ENCODE measurements at regions not wholly inside any gene's neighbourhood (a gene's known extent, or its start where the extent isn't known, plus 50 kb on each side); places are given as distances from the start of the nearest gene placed in this dataset.

DNA sequence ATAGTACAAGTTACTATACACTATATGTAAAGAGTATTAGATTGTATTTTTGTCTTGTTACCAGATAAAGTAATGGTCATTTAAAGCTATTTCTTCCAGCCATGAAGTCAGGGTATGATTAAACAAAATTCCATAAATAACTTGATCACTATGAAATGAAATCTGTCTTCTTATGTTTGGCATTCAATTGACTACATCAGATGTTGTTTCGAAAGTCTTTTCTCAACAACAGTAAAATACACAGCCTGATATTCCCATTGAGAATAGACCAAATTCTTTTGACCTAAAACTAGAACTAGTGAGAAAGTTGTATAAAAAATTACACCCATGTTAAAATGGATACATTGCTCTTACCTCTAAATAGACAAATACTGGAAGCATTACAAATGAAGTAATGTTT is 134.6 kb upstream of the ADAMTS5 start:
- in situ Hi-C loops (cut with HindIII; ENCODE audit: low sequenced_read_pairs): no loop called here

DNA sequence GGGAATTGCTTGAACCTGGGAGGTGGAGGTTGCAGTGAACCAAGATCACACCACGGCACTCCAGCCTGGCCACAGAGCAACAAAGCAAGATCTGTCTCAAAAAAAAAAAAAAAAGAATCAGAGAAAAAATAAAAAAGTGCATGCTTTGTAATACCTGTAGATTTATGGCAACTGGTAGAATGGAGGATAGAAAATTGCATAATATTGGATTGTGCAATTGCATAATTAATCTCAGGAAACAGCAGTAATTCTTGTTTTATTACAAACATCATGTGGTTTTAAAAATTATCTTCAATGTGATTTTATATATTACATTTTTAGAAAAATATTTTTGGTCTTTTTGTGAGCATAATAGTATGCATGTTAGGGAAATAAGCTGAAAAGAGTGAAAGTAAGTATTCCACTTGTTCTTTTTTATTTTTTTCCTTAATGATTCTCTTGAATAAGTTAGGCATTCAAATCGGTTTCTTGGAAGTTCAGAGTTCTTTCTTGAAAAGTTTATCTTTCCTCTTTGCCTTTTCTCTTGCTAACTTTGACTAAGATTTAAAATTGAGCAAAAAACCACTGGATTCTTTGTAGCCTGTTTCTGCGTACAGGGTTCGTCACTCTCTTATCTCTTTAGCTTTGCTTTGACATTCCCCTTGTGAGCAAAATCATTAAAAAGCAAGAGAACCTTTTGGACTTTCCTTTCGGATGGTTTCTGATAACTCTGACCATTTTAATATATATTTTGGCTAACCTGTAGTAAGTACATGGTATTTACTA is 127.5 kb upstream of the ADAMTS5 start:
- in situ Hi-C loops (cut with HindIII; ENCODE audit: low sequenced_read_pairs): no loop called here

DNA sequence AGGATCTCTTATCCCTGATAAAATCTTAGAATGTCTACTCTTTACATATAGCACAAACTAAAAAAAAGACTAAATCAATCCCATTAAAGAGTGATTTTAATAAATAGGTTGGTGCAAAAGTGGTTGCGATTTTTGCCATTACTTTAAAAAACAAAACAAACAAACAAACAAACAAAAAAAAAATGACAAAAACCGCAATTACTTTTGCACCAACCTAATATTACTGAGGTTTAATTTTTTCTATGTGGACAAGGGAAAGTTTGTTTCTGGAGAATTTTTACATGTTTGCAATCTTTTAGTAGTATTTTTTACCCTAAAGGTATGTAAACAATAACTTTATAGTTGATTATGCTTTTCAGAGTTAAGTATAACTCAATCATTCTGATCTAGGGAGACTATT is 119.7 kb upstream of the ADAMTS5 start:
- in situ Hi-C loops (cut with HindIII; ENCODE audit: low sequenced_read_pairs): no loop called here

DNA sequence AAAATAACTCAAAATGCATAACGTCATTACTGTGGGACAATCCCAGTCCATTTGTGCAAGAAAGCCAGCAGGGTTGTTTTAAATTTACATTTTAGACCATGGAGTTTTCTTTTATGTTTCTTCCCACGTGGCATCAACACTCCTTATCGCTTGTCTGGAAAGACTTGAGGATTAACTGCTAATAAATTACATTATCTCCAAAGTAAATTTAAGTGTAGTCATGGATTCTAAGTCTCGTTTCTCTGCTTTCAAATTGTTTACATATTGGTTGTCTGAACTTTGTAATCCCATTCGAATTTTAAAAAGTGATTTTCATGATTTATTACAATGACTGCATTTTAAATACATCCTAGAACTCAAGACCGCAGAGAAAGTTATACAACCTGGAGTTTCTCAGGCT is 119.3 kb upstream of the ADAMTS5 start:
- in situ Hi-C loops (cut with HindIII; ENCODE audit: low sequenced_read_pairs): no loop called here

DNA sequence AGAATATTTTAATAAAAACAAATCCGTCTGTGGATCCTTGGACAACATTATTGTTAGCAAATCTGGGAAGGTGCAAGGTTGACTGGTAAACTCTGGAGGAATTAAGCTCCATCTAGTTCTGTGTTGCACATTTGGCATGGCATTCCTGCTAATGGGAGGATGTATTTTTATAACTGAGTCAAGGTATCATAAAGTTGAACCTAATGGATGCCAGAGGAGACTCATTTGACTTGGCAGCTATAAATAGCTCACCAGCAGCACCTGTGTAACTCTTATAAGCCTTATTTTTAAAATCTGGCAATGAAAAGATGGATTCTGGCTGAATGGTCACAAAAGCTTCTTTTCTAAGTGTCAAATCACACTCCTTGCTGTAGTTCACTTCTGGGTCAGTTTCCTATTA is 118.5 kb upstream of the ADAMTS5 start:
- in situ Hi-C loops (cut with HindIII; ENCODE audit: low sequenced_read_pairs): no loop called here

DNA sequence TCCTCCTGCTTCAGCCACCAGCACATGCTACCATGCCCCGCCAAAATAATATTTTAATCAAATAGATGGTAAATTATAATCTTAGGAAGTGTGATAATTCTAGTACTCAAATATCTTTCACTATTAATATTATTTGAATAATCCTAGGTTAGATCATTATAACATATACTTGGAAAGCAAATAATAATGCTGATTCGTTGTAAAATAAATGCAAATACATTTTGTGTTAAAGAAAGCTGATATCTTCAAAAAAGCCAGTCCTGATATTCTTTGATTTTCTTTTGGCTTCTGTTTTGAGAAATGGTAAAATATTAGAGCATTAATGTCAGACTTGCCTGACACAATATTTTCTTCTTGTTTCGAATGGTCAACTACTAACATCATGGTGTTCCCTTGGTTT is 116.3 kb upstream of the ADAMTS5 start:
- in situ Hi-C loops (cut with HindIII; ENCODE audit: low sequenced_read_pairs): no loop called here

DNA sequence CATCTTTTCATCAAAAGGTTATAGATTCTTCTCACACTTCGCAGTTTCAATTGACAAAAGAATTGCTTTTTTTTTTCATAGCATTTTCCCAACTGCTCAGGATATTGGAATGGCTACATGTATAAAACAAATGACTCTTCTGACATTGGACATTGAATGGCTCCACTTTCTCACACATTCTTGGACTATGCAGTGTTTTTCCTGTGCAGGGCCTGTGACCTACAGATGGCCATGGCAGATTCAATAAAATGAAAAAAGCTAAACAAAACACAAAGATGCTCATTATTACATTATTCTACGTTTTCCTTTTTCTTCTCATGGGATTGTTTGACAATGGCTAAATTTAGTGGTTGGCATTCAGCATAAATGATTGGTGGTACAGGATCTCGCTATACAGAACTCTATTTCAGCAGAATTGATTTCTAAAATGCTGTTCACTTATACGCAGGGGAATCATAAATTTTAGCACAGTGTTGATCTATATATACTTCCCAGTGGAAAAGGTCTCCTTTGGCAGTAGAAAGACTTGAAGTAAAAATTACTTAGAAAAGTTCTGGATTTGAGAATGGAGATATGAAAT is 115.6 kb upstream of the ADAMTS5 start:
- in situ Hi-C loops (cut with HindIII; ENCODE audit: low sequenced_read_pairs): no loop called here

DNA sequence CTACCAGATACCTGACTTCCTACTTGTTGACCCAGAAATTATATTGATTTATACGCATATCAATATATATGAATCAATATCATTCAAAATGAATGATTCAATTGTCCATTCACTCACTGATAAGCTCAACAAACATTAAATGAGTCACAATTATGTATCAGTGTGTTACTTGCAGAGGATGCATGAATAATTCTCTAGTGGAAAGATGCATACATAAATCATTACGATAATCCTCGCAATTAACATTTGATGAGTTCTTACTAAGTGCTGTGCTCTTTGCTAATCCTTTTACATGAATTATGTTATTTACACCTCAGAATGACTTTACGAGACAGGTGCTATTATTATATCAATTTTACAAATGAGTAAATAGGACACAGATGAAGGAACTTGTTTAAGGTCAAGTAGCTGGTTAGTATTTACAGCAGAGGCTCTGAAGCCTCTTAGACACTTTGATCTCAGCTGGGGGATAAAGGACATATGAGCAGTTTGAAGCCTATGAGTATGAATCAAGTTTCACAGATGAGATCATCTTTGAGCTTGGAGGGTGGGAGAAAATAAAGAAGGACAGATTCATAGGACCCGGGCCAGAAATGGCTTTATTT is 112.8 kb upstream of the ADAMTS5 start:
- in situ Hi-C loops (cut with HindIII; ENCODE audit: low sequenced_read_pairs): no loop called here

DNA sequence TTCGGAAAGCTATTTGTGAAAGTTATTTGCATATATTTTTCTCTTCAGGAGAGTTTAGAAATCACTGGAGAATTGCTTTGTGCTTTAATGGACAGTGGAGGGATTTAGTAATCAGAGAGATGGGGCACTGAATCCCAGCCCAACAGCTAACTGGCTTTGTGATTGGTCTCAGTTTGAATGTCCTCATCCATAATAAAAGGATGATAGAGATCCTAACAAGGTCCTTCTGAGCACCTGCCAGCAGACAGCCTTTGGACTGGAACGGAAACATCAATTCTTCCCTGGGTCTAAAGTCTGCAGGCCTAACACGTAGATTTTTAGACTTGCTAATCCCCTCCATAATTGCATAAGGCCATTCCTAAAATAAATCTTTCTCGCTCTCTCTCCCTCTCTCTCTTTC is 112.0 kb upstream of the ADAMTS5 start:
- in situ Hi-C loops (cut with HindIII; ENCODE audit: low sequenced_read_pairs): no loop called here

DNA sequence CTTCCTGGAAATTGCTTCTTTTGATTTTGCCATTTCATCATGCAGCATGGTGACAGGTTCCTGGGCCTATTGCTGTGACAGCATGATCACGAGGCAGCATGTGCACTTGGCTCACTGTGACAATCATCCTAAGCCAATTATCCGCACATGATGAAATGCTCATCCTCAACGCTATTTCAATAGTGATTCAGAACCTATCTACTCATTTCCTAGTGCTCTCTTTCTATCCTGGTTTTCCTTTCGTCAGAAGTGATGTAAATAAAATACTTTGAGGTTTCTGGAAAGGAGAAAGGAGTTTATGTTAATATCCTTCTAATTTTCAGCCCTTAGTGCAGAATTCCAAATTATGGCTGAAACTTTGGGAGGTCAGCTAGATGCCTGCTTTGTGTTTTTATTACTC is 110.6 kb upstream of the ADAMTS5 start:
- in situ Hi-C loops (cut with HindIII; ENCODE audit: low sequenced_read_pairs): no loop called here

DNA sequence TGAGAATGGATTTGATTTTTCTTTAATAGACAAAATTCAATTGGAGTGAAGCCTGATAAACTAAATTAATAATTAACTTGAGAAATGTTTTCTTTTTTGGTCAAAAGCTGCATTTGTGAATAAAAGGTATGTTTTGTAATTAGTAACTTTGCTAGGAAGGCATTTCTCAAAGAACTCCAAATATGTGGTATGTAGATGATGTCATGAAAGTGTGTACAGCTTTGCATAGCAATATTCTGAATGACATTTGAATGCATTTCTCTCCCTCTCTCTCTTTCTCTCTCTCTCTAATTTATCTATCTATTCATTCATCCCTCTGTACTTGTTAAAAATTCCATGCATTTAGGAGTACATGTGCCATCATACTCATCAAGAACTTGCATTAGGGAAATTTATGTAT is 109.1 kb upstream of the ADAMTS5 start:
- in situ Hi-C loops (cut with HindIII; ENCODE audit: low sequenced_read_pairs): no loop called here

DNA sequence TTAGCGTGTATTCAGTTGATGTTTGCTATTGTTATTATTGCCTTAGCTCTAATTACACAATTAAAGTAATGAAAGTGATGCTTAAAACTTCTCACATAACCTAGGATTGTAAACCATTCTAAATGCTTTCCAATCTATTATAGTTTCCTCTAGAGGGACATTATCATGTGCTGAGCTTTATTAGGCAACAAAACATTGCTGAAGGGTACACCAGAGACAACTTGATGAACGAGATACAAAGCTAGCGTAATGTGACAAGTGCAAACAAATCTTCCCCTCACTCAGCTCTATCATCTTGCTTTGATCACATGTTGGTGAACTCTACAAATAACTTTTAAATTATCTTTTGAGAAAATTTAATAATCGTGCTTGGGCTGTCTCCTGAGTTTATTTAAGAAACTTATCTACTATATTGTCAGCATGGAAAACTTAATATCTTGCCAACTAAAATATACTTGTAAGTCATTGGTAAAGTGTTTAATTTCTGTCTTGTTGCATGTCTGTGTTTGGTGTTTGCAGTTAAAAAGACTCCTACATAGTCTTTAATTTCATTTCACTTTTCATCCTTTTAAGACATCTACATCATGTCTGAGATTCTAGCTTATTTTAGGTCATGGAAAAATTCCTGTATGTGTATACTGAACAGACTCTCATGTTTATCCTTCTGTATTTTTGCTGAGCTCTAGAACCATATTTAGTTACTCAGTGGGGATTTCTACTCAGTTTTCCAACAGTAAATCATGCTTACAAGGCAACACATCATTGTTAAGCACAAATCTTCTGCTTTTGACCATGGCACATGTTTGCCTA is 104.2 kb upstream of the ADAMTS5 start:
- in situ Hi-C loops (cut with HindIII; ENCODE audit: low sequenced_read_pairs): no loop called here

DNA sequence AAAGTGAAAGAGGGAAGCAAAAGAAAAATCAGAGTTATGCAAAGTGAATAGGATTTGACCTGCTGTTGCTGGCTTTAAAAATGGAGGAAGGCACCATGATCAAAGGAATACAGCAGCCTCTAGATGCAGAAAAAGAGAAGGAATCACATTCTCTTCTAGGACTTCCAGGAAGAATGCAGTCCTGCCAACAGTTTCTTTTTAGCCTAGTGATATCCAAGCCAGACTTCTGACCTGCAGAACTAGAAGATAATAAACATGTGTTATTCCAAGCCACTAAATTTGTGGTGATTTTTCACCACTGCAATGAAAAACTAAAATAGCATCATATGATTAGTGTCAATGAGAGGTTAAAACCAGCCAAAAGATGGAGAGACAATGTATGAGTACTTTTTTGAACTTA is 101.9 kb upstream of the ADAMTS5 start:
- in situ Hi-C loops (cut with HindIII; ENCODE audit: low sequenced_read_pairs): no loop called here

DNA sequence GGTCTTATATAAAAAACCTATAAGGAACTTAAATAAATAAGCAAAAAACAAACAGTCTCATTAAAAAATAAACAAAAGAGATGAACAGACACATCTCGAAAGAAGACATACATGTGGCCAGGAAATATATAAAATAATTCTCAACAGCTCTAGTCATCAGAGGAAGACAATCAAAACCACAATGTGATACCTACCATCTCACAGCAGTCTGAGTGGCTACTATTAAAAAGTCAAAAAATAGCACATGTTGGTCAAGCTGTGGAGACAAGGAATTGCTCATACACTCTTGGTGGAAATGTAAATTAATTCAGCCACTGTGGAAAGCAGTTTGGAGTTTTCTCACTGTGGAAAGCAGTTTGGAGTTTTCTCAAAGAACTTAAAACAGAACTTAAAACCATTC is 100.3 kb upstream of the ADAMTS5 start:
- in situ Hi-C loops (cut with HindIII; ENCODE audit: low sequenced_read_pairs): no loop called here

DNA sequence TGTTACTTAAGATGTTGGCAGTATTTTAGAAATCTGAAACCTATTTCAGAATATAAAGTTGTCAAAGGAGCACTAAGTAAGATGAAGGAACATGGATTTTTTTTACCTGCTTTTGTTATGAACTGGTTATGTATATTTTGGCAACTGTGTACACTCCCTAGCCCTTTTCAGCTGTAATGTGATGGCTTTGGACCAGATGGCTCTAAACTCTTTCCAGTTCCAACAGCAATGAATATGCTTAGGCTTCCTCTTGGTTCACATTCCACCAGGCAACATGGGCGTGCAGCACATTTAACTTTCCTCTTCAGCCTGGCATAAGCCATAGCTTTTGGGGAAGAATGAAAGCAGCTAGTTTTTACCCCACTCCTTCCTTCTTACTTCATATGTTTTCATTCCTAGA is 95.6 kb upstream of the ADAMTS5 start:
- in situ Hi-C loops (cut with HindIII; ENCODE audit: low sequenced_read_pairs): no loop called here

DNA sequence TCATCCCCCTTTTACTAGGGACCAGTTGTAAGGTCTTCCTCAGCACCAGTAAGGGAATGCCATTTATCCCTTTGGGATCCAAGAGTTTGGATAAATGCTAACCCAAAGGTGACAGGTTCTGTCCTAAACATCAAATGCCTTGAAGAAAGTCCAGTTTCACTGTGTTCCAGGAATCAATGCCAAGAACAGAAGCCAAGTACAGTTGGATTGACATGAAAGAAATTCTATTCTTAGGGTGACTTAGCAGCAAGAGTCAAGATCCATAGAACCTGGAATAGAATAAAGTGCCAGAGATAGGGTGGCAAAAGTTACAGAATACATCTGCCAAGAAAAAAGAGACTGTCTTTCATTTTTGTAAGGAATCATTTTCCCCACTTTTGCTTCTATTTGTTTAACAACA is 94.9 kb upstream of the ADAMTS5 start:
- in situ Hi-C loops (cut with HindIII; ENCODE audit: low sequenced_read_pairs): no loop called here

DNA sequence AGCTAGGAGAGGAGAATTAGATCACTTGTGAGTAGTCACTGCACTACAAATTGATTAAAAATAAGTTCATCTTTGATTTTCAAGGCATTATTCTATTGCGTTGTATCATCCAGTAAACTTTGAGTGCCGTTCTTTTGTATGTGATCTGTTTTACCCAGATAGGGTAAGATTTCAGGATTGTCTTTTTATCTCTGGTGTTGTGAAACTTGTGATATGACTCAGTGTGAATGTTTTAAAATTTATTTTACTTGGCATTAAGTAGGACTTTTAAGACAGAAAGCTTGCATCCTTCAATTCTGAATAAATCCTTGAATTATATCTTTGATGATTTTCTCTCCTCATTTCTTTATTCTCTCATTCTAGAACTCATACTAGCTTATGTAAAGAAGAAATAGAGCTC is 93.3 kb upstream of the ADAMTS5 start:
- in situ Hi-C loops (cut with HindIII; ENCODE audit: low sequenced_read_pairs): no loop called here

DNA sequence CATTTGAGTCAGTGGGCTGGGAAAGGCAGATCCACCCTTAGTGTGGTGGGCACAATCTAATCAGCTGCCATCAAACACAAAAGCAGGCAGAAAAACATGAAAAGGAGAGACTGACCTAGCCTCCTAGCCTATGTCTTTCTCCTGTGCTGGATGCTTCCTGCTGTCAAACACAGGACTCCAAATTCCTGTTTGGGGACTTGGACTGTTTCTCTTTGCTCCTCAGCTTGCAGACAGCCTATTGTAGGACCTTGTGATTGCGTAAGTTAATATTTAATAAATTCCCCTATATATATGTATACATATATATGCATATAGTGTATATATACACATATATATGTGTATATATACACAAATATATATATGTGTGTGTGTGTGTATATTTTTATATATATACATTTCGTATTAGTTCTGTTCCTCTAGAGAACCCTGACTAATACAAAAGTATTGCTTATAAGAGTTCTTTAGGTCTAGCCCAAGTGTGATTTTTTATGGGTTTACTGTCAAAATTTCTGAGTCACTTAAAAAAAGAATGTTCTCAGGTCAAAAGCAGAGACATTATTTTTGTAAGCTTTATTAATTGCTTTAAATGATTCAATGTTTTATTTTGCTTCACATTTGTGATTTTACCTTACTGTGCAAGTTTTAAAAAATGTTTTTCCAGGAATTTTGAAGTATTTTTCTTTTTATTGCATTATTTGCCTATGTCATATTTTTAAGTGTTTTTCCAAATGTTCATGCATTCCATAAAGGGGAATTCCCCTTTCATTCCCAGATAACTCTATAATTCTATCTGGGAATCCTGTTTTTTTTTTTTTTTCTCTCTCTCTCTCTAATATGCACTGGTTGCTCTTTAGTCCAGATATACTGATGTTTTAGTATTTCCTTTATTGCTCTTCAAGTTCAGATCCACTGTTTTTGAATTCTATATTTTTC is 92.1 kb upstream of the ADAMTS5 start:
- in situ Hi-C loops (cut with HindIII; ENCODE audit: low sequenced_read_pairs): no loop called here

DNA sequence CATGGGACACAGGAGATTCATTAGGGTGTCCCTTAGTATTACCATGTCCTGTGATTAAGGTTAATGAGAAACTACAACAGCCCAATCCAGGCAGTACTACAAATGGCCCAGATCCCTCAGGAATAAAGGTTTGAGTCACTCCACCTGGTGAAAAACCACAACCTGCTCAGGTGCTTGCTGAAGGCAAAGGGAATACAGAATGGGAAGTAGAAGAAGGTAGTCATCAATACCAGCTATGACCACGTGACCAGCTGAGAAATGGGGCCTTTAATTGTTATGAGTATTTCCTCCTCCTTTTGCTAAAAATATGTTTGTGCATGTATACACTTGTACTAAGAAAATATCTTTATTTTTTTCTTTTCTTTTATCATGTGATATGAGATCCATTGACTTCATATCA is 91.1 kb upstream of the ADAMTS5 start:
- in situ Hi-C loops (cut with HindIII; ENCODE audit: low sequenced_read_pairs): no loop called here

DNA sequence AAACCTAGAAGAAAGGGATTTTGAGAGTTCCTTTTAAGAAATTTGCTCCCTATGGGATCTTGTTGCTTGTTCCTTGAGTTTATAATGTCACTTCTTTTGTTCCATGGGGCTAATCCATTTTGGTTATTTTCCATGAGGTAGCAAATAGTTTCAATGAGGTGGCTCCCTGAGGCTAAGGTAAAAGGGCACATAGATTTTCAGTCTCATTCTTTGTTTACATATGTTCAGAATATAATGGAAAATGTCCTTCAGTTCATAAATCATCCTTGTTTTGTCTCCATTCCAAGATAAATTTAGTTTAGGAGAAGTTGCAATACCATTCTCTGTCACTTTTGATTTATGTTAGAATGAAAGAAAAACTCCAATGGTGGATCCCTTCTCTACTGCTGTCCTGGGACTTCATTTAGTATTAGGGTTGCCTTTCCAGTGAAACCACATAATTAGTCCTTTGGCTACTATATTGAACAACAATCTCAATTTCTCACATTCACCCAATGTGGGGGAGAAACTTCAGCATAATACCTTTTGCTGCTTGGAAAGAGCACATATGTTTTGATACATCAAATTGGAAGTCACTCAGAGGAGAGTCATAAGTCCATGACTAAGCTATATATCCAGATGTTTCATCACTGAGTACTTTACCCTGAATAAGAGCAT is 80.9 kb upstream of the ADAMTS5 start:
- in situ Hi-C loops (cut with HindIII; ENCODE audit: low sequenced_read_pairs): no loop called here

Data from DLD1 (cell line).